NCI-H748 treated with DMSO at 0.1 percent for 48 hours (cell line): ENCODE measurements at regions not wholly inside any gene's neighbourhood (a gene's known extent, or its start where the extent isn't known, plus 50 kb on each side); places are given as distances from the start of the nearest gene placed in this dataset.

Experiments used
- DNase-seq: peaks from one replicate; lab custom pipeline; 2025; lab: John Stamatoyannopoulos, UW

DNA sequence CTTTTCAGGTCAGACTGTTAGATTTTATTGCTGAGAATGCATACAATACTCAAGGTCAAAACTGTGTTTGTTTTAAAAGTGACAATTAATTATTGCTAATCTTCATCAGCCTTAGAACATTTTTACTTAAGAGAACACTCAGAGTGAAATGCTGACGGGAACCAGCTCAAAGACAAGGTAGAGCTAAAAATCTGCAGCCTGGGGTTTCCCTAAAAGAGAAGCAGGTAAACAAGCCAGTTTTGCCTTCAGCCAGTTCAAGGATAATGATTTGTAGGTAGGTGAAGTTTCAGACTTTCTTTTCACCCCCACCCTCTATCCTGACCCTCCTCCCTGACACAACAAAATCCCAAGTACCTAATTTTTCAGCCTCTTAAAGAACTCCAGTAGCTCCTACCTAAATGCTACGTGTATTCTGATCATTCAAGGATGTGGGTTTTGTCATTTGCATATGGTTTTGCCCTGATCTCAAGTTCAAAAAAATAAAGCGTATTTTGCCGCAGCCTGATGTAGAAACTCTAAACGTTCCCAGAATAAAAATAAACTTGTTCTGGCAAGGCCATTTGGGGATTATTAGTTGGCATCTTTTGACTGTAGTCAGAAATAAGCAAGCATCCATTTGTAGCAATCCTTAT lies 407.2 kb downstream of the EFNA5 start:
- DNase-seq, result no peak

DNA sequence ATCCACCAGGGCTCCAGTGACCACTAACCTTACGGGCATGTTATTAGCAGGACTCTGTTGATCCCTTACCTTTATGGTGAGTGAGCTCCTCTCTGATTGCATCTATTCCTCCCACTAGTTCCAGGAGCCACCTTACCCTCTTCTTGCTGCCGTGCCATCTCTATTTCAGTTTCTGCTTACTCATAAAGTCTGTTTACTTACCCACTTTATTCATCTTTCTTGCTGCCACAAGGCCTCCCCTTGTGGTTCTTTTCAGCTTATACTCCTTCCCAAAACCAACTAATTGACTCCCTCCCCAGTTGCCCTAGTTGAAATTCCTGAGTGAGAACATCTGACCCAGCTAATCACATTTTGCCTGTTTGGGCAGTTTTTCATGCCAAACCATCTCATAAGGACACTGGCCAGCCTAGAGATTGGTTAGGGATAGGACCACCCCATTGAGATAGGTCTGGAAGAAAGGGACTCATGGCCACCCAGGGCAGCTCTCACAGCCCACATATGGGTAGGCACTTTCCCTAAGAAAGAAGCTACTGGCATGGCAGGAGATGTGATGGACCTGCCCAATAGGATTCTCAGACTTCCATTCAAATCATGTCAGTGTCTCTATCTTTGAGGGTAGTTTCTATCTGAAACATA lies 412.7 kb downstream of the EFNA5 start:
- DNase-seq, result no peak

DNA sequence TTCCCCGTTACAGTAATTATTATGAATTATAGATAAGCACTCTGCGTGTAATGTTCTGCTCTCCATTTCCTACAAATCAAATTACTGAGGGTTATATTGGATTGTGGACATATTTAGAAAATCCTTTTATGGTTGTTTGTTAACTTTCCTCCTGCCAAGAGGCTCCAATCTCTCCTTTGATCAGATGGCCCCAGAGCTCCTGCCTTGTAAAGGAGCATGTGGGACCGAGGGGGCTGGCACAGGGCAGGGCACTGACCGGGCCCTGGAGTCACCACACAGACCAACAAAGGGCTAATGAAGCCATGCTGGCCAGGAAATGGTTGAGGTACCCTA lies 415.9 kb downstream of the EFNA5 start:
- DNase-seq, result no peak

DNA sequence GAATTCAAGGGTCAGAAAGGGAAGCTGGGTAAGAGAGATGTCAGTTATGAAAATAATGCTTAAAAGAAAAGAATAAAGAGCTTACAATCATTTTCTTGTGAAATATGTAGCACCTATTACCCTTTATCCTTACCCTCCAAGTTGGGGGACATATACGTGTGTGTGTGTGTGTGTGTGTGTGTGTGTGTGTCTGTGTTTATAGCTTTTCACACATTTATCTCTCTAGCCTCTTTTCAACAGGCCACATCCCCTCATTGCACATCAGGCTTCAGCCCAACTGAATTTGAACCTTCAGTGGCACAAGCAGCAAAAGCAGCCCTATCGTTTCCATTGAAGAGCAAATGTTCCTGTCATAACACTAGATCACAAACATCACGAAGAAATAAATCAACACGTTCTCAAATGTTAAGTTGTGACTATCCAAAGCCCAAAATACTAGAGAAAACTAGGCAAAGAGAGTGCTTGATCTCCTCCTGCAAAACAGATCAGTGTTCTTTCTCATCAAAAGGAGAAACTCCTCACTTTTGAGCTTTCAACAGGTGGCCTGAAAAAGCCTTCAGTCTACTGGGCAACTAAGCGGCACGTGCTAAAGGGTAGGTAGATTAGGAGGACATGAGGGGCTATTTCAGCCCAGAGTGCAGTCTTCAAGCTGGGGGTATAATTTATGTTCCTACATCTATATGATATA lies 416.4 kb downstream of the EFNA5 start:
- DNase-seq, result no peak

DNA sequence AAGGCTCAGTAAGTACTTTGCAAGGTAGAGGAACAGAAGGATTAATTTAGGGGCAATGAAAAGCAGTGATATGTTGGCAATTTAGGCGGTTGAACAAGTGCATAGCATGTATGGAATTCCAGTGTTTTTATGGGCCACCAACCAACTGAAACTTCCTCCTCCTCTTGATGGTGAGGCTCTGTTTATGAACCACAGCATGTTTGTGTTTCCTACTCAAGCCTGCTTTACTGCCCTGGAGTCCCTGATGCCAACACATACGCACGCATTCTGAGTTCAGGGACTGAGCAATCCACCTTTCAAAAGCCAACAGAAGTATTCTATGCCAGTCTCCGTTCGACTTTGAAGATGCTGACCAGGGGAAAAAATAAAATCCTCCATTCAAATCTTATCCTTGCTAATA lies 417.5 kb downstream of the EFNA5 start:
- DNase-seq, result no peak

DNA sequence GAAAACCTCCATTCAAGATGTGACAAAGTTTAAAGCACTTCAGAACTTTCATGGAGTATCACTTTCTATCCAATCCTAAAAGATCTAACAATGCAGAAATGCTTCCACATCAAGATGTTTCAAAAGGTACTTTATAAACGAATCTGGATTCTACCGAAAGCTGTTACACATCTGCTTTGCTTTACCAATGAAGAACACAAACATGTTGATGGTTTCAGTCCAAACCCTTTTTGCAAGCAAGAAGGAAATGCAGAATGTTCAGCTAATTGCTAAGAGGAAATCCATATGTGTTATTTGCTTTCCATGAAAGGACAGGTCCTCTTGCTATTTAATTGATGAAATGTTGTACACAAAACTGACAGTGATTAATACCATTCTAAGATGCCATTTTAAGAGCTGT lies 419.6 kb downstream of the EFNA5 start:
- no peak for DNase-seq

DNA sequence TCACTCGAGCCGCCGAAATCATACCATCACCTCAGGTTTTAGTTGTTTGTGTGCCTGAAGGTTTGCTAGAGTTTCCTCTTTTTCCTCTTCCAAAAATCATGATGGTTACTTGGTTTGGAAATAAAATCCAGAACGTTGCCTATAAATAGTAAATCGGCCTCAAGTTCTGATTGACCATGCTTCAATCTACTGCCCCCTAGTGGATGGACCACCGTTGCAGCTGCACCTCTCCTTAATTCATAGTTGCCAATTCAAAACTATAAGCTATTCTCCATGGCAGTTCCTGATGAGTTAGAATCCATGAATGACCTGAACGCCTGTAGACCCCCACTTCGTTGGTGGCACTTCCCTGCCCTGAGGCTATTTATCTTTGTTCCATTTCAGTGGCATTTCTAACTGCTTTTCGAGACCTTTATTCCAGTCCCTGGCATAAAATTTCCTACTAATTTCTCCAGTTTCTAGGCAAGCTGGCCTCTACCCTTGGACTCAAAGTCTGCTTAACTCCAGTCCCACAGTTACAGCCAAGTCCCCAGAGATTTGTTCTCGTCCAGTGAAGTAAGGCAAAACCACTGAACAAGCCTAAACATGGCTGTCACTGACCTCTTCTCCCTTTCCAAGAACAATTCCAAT lies 422.6 kb downstream of the EFNA5 start:
- peak; percentile 58 for DNase-seq

DNA sequence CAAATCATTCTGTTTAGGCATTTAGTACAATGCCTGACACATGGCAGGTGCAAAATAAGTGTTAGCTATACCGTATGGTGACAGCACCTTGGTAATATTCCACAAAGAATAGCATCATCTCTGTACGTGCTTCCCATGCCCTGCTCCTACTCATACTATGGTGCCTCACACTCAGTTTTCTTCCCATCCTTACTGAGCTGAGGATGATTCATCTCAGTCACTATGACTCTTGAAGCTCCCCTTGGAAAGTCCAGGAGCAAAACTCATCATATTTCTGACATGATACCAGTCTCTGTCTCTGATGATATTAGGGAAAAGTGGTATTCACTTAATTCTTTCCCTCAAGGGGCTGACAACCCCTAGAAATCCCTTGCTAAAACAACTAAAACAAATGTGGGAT lies 423.3 kb downstream of the EFNA5 start:
- DNase-seq, result no peak

DNA sequence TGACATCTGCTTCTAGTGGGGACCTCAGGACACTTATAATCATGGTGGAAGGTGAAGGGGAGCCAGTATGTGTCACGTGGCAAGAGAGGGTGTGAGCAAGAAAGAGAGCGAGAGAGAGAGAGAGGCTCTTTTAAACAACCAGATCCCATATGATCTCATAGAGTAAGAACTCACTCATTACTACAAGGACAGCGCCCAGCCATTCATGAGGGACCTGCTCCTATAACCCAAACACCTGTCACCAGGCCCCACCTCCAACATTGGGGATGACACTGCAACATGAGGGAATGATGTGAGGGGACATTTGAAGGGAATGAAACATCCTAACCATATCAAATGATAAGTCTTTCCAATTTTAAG lies 427.5 kb downstream of the EFNA5 start:
- no peak for DNase-seq

DNA sequence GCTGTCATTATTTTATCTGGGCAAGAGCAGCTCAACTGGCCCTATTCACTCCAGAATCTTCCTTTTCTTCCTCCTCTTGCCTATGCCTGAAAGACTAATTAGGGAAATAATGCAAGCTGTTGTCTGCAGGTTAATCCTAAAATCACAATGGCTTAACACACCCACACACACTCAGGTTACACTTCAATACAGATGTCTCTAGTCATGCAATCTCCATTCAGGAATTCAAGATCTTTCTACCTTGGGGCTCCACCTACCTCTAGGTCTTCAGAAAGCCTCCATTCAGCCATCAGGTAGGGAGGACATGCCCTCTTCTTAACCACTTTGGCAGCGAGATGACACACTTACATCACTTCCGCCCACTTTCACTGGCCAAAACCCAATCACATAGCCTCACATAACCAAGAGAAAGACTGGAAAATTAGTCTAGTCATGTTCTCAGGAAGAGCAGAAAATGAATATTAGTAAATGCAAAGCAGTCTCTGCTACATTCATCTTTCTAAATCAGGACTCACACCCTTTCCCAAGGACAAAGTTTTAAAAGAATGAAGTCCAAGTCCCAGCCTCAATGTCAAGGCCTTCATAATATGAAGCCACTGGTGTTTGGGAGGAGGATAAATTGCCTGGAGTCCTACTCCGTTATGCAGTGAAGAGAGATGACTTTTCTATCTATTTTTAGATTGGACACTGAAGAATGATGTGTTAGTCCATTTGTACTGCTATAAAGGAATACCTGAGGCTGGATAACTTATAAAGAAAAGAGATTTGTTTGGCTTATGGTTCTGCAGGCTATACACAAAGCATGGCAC lies 428.1 kb downstream of the EFNA5 start:
- DNase-seq, result no peak

DNA sequence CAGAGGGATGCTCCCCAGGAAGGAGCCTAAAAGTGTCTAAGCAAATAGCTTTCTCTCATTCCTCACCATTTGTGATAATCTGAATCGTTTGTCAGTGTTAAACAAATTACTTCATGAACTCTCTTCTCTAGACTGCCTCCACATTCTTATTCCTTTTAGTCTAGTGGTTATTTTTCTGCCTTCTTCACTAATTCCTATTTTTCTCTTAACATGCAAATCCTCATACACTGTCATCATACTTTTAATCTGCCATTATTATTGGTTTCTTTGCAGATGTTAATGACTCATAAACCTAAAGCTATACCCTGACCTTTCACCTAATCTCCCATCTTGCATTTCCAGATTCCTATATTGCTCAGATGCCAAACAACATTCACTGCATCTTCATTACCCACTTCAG lies 428.9 kb downstream of the EFNA5 start:
- no peak for DNase-seq

DNA sequence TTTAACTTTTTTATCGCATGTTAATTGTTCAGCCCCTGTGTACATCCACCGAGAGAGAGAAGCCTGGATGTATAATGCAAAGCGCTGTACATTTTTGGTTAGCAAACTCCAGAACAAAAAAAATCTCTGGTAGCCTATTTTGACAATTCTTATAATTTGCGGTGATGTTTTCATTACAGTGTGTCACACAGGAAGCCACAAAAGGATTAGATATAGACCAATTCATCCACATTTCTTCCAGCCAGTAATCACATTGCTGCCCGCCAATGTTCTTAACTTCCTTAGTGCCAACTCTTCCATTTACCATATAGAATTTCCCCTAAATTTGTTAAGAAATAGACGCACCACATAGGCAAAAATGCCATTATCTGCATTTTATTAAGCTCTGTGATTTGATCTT lies 435.6 kb downstream of the EFNA5 start:
- DNase-seq, result no peak

DNA sequence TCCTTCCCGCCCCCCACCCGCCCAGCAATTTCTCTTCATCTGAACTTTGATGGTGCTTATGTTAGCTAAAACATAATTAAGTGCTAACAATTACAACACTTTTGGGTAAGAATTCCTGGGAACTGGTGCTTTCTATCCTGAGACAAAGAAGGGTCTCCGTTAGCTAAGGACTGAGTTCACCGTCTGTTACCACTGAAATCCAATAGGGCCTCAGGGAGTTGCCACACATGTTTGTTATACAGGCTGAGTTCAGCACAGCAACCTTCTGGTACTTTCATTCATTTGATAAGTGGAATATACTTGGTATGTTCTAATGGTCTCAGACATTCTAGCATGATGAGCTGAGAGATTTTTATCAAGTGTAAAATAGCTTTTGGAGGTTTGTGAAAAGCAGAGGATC lies 437.9 kb downstream of the EFNA5 start:
- DNase-seq, result no peak

DNA sequence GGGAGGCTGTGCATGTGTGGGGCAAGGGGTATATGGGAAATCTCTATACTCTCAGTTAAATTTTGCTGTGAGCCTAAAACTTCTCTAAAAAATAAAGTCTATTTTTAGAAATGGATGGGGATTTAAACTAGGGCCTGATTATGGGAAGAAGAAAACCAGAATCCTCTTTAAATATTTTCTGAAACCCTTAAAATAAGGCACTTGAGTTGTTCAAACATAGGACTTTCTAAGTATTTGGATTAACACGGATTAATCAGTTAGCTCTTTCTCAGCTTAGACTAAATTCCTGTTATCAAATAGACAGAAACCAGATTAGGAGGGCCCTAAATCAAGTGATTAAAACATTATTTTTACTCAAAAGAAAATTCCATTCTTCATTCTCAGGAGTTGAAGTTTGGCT lies 438.4 kb downstream of the EFNA5 start:
- DNase-seq, result no peak

DNA sequence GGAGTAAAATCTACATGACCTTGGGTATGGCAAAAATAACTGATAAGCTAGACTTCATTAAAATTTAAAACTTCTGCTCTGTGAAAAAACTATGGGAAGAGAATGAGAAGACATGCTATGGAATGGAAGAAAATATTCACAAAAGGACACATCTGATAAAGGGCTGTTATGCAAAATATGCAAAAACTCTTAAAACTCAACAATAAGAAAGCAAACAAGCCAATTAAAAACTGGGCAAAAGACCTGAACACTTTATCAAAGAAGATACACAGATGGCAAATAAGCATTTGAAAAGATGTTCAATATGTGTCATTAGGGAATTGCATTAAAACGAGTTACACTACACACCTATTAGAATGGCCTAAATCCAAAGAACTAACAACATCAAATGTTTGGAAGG lies 439.5 kb downstream of the EFNA5 start:
- DNase-seq, result no peak

DNA sequence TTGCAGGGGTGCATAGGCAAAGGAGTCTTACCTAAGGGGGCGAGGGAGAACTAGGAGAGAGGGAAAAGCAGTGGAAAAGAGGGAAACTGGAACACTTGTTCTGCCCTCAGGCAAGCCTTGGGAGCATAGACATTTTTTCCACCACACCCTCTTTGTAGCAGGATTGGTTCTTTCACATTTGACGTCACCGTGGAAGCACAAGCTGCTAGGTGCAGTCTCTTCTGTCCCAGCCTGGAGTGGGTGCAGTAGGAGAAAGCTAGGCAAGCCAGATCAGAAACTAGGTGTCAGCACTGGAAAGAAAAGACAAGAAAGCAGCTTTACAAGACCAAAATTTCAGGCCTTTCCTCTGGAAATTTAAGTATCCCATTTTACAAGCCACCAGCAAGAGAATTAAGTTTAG lies 440.4 kb downstream of the EFNA5 start:
- no peak for DNase-seq

DNA sequence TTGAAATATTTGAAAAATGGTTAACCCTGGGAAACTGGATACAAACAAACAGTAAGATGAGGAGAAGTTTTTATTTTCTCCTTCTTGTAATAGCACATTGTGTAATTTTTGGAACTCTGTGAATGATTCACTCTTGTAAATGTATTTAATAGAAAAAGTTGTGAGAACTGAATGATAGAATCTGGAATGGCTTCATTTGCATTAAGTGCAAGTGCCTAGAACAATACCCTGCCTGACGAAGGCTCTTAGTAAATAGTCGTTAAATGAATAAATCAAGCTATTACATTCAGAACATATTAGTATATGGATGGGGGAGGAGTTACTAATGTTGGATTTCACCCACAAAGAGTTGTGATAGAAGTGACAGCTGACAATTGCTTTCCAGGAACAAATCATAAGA lies 442.5 kb downstream of the EFNA5 start:
- no peak for DNase-seq

DNA sequence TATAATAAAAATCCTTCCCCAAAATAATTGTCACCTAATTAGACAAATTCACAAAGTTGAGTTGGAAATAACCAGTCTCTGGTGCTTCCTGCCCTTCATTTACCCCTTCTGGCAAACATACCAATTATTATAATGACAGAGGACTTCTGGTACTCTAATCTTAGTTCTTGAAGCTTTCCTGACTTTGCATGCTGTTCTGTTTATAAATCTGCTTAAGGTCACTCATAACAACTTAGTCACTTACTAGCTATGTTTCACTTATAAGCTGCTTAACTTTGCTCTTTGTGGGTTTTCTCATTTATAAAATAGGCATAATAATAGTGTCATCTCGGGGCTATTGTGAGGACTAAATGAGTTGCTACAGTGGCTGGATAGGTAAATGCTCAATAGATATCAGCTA lies 446.5 kb downstream of the EFNA5 start:
- DNase-seq, result no peak

DNA sequence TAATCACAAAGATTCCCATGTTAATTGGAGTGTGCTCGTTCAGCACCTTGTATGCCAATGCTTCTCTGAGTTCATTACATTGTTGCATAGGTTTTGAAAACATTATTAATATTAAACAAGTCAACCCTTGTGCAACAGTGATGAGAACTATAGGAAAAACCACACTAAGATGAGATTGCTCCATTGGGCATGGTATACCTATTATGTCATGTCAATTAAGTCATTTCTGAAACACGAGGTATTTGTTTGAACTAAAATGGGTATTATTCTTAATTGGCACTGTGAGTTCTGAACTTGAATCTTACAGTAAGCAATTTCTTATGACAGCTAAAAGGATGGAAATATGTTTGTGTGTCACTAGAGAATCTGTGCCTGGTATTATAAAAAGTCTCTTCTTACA lies 447.7 kb downstream of the EFNA5 start:
- DNase-seq, result no peak

DNA sequence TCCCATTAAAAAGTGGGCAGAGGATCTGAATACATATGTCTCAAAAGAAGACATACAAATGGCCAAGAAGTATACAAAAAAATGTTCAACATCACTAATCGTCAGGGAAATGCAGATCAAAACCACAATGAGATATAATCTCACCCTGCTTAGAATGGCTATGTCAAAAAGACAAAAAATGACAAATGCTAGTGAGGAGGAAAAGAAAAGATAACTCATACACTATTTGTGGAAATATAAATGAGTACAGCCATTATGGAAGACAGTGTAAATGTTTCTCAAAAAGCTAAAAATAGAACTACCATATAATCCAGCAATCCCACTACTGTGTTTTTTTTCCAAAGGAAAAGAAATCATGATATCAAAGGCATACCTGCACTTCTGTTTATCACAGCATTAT lies 450.7 kb downstream of the EFNA5 start:
- DNase-seq, result no peak

DNA sequence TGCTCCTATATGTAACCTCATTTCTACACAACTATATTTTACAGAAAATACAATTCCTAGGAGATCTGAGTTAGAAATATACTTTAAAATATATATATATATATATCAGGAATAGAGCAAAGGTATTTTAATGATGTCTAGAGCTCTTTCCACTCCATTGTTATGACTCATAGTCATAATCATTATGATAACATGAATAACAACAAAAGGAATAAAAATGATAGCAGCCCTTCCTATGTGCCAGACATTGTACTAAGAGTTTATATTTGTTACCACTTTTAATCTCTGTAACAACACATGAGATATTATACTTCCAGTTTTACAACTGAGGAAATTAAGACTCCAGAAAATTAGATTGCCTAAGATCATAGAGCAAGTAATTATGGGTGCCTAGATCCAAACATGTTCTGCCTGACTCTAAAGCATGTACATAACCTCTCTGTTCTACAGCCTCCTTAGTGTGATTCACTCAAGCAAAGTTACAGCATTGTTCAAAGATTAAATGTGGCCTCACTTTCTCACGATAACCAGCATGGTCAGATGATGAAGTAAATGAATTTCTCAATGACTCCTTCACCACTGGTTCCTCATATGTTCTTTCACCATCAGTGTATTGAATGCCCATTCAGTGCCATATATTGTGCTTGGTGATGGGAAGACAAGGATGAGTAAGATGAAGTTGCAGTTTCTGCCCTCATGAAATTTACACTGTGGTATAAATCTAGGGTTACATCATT lies 452.1 kb downstream of the EFNA5 start:
- no peak for DNase-seq

DNA sequence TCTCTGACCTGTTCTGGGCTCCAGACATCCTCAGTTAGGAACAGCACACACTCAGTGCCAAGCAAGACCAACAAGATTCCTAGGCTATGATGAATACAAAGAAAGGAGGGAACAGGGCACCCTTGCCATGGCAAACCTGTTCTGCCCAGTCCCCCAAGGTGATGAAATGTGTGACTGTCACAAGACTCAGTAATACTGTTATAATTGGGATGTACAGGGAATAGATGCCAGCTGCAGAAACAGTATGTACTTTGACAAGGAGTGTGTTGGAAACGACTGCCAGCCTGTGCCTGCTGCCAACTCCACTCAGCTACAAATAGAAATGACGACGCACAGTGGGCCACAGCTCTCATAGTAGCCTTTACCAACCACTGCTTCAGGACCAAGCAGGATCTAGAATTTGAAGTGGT lies 453.0 kb downstream of the EFNA5 start:
- DNase-seq, result no peak
